ENCODE measurements at regions not wholly inside any gene's neighbourhood (a gene's known extent, or its start where the extent isn't known, plus 50 kb on each side); places are given as distances from the start of the nearest gene placed in this dataset.

- no peak for TF ChIP-seq POLR2A (IDR thresholded peaks at IDR 0.05; ENCODE audit: low read depth, low read length)
- TF ChIP-seq POLR2AphosphoS5 (IDR thresholded peaks at IDR 0.05; ENCODE audit: insufficient read depth, low read depth, low read length): no peak
- TF ChIP-seq CTCF (IDR thresholded peaks at IDR 0.05; ENCODE audit: extremely low read depth in 1 of 2, insufficient read depth in 1 of 2, low read depth in 1 of 2, low read length in 2 of 2): no peak
Observed at GRCh38 chr2:150909090-150909489, 352.6 kb downstream of the RBM43 start.

All from endothelial cell of umbilical vein (primary cell).